GM18868 (cell line): ENCODE measurements at regions not wholly inside any gene's neighbourhood (a gene's known extent, or its start where the extent isn't known, plus 50 kb on each side); places are given as distances from the start of the nearest gene placed in this dataset.

ENCODE experiments used
- ATAC-seq: cut with Tn5 transposase; IDR thresholded peaks from one replicate; pipeline ENCODE4 v1.9.1; 2021; ENCODE audit warnings: mild to moderate bottlenecking, moderate library complexity; ENCODE audit not compliant: unreplicated experiment

DNA sequence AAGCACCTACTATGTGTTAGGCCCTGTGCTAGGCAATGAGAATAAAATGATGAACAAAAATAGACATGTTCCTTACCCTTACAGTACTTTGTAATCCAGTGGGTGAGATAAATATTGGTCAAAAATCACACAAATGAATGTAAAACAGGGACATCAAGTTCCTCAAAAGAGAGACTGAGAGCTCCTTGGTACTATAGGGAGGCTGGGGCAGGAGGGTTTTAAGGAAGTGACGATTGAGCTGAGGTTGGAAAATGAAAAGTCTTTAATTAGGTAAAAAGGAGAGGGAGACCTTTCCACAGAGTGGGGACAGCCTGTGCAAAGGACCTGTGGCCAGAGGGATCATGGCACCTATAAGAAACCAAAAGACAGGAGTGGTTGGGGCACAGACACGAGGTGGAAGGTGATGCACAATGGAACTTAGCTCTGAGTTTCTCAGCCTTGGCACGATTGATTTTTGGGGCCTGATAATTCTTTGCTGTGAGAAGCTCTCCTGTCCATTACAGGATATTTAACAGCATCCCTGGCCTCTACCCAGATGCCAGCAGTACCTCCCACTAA is 140.3 kb downstream of the CEP57L1 start:
- no peak for ATAC-seq

DNA sequence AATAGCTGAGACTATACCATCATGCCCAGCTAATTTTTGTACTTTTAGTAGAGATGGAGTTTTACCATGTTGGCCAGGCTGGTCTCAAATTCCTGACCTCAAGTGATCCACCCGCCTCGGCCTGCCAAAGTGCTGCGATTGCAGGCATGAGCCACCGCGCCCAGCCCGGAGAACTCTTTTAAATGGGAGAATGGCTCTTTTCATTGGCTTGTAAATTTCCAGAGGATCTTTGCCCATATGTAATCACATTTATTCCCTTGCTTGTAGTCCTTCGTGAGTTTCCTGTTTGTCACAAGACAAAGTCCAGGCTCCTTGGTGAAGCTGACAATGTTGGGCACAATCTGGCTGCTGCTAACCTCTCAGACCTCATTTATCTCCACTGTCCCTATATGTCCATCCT is 135.1 kb downstream of the CEP57L1 start:
- ATAC-seq: no peak

- ATAC-seq: no peak
These were observed 134.2 kb downstream of the CEP57L1 start for GRCh38 chr6:109229536-109229935.

DNA sequence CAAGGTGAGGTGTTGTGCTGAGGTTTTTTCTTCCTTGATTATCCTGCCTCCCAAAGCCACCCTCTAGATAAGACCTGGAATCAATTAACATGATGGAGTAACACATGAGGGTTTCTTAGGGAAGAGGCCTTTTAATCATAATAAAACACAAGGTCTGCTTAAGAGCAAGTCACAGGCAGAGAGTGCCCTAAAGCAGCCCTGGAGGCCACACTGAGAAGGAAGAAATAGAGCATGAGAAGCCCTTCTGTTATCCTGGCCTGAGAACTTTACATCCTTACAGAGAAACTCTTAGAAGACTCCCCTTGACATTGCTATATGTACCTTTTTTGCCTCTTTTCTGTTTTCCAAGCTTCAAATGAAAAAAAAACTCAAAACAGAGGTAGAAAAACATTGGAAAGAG is 132.3 kb downstream of the CEP57L1 start:
- ATAC-seq: no peak

GRCh38 chr6:109226353-109226752 is 131.0 kb downstream of the CEP57L1 start:
- ATAC-seq: no peak

- no peak for ATAC-seq
These were observed 130.6 kb downstream of the CEP57L1 start for GRCh38 chr6:109225946-109226345.

DNA sequence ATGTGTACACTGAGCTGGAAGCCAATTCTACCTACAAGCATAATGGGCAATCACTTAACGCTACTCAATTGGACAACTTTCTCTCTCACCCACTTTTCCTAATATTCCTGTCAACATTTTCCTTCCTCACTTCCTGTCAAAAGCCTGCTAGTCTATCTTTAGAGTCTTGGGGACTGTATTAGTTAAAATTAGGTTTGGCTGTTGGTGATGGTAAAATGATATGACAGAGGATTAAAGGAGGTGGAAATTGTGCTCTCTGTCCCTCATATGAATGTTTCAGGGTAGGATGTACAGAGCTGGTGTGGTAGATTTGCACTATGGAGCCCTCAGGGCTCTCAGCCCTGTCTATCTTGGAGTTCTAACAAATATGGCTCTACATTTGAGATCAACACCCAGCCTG is 129.7 kb downstream of the CEP57L1 start:
- ATAC-seq: no peak

DNA sequence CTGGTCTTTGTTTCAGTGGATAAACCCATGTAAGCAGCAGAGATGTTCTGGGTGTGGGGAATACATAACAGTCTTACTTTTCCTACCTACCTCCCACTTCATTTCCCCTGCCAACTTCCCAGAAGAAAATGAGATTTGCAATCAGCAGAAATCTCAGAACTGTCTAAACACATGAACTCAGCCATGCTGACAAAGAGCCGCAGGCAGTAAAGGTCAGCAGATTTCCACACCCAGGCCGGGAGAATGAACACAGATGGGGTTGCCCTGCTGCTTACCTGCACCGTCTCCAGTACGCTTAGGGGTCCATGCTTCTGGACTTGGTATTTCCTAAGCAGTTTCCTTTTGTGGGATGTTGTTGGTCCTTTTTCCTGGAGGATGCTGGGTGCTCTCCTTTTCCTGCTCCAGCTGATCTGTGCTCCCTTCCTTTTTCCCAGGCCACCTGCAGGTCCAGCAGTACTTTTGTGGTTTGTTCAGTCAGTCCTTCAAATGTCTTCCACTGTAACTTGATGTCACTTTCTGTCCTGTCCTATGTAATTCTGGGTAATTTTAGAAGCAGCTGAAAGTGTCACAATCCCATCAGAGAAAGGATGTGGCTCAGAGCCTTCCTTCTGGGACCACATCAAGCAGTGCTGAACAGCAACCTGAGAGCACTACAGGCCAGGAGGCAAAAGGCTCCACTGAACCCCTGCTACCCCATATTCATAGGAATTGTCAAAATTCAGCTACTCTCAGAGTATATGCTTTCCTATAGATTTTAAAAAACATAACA is 129.0 kb downstream of the CEP57L1 start:
- no peak for ATAC-seq

DNA sequence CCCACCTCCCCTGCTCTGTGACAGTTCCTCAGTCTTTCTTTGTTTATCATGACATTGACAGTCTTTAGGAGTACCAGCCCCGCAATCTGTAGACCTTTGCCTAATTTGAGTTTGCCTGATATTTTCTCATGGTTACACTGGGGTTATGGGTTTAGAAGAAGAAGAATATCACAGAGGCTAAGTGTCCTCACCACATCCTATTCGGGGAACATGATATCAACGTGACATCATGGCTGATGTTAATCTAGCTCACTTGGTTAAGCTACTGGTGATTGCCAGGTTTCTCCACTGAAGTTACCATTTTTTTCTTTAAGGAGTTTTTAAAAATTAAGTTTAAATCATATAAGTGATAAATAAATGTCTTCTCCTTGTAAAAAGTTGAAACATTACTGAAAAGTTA is 127.5 kb downstream of the CEP57L1 start:
- no peak for ATAC-seq

- ATAC-seq: no peak
These were observed 126.4 kb downstream of the CEP57L1 start for GRCh38 chr6:109221543-109222195.
